ENCODE measurements at regions not wholly inside any gene's neighbourhood (a gene's known extent, or its start where the extent isn't known, plus 50 kb on each side); places are given as distances from the start of the nearest gene placed in this dataset.

GRCh38 chr11:80144897-80145594, 704.2 kb upstream of the TENM4 start:
- no peak for DNase-seq (ENCODE audit: low spot score)

- DNase-seq (ENCODE audit: low spot score): no peak
These were observed 696.2 kb upstream of the TENM4 start for GRCh38 chr11:80136991-80137390.

GRCh38 chr11:80129396-80129795, 688.6 kb upstream of the TENM4 start:
- DNase-seq (ENCODE audit: low spot score): no peak

- no peak for DNase-seq (ENCODE audit: low spot score)
These were observed 681.4 kb upstream of the TENM4 start for GRCh38 chr11:80122211-80122610.

- no peak for DNase-seq (ENCODE audit: low spot score)
These were observed 677.2 kb upstream of the TENM4 start for GRCh38 chr11:80118073-80118472.

- DNase-seq (ENCODE audit: low spot score): no peak
These were observed 676.0 kb upstream of the TENM4 start for GRCh38 chr11:80116796-80117195.

GRCh38 chr11:80109652-80110051, 668.8 kb upstream of the TENM4 start:
- DNase-seq (ENCODE audit: low spot score): no peak

GRCh38 chr11:80109031-80109430, 668.2 kb upstream of the TENM4 start:
- DNase-seq (ENCODE audit: low spot score): no peak

GRCh38 chr11:80107415-80107814, 666.6 kb upstream of the TENM4 start:
- DNase-seq (ENCODE audit: low spot score): no peak

GRCh38 chr11:80104191-80104590, 663.4 kb upstream of the TENM4 start:
- no peak for DNase-seq (ENCODE audit: low spot score)

GRCh38 chr11:80103142-80103859, 662.5 kb upstream of the TENM4 start:
- no peak for DNase-seq (ENCODE audit: low spot score)

- DNase-seq (ENCODE audit: low spot score): no peak
These were observed 656.3 kb upstream of the TENM4 start for GRCh38 chr11:80097146-80097545.

GRCh38 chr11:80096736-80097135, 655.9 kb upstream of the TENM4 start:
- DNase-seq (ENCODE audit: low spot score): no peak

GRCh38 chr11:80086496-80087055, 645.7 kb upstream of the TENM4 start:
- no peak for DNase-seq (ENCODE audit: low spot score)

GRCh38 chr11:80085563-80085962, 644.7 kb upstream of the TENM4 start:
- DNase-seq (ENCODE audit: low spot score): no peak

- no peak for DNase-seq (ENCODE audit: low spot score)
These were observed 643.8 kb upstream of the TENM4 start for GRCh38 chr11:80084608-80085007.

- DNase-seq (ENCODE audit: low spot score): no peak
These were observed 642.7 kb upstream of the TENM4 start for GRCh38 chr11:80083531-80083951.

GRCh38 chr11:80082406-80082805, 641.6 kb upstream of the TENM4 start:
- no peak for DNase-seq (ENCODE audit: low spot score)

GRCh38 chr11:80077113-80077512, 636.3 kb upstream of the TENM4 start:
- DNase-seq (ENCODE audit: low spot score): no peak

GRCh38 chr11:80074837-80075236, 634.0 kb upstream of the TENM4 start:
- DNase-seq (ENCODE audit: low spot score): no peak

- DNase-seq (ENCODE audit: low spot score): no peak
These were observed 625.5 kb upstream of the TENM4 start for GRCh38 chr11:80066291-80066690.

GRCh38 chr11:80065086-80065485, 624.3 kb upstream of the TENM4 start:
- no peak for DNase-seq (ENCODE audit: low spot score)

- DNase-seq (ENCODE audit: low spot score): no peak
These were observed 620.2 kb upstream of the TENM4 start for GRCh38 chr11:80061056-80061455.

All from HuH-7 (cell line).